Osteocyte (in vitro differentiated cells): ENCODE measurements at regions not wholly inside any gene's neighbourhood (a gene's known extent, or its start where the extent isn't known, plus 50 kb on each side); places are given as distances from the start of the nearest gene placed in this dataset.

Experiments used
- DNase-seq: peaks from one replicate; pipeline ENCODE4 v3.0.0; 2021; ENCODE audit warnings: mixed read lengths; ENCODE audit not compliant: unreplicated experiment; ENCODE audit errors: extremely low spot score
- H3K27ac Mint-ChIP-seq: one replicate; pipeline ENCODE4 v1.8.0; 2021; ENCODE audit warnings: mild to moderate bottlenecking, mixed read lengths; ENCODE audit not compliant: unreplicated experiment
- H3K27me3 Mint-ChIP-seq: one replicate; pipeline ENCODE4 v1.8.0; 2021; ENCODE audit warnings: mixed read lengths; ENCODE audit not compliant: unreplicated experiment
- H3K36me3 Mint-ChIP-seq: one replicate; pipeline ENCODE4 v1.8.0; 2021; ENCODE audit warnings: mixed read lengths; ENCODE audit not compliant: unreplicated experiment
- H3K4me1 Mint-ChIP-seq: one replicate; pipeline ENCODE4 v1.8.0; 2021; ENCODE audit warnings: mixed read lengths; ENCODE audit not compliant: unreplicated experiment
- H3K4me3 Mint-ChIP-seq: one replicate; pipeline ENCODE4 v1.8.0; 2021; ENCODE audit warnings: mild to moderate bottlenecking, moderate library complexity, mixed read lengths; ENCODE audit not compliant: unreplicated experiment
- H3K9me3 Mint-ChIP-seq: one replicate; pipeline ENCODE4 v1.8.0; 2021; ENCODE audit warnings: mixed read lengths; ENCODE audit not compliant: unreplicated experiment
- CTCF ChIP-seq: fragments of 200-600 bp; sonication (generic); IDR thresholded peaks from 2 replicates; pipeline ENCODE4 v1.5.0; 2021; ENCODE audit warnings: antibody characterized with exemption, mild to moderate bottlenecking, moderate library complexity

GRCh38 chr5:159698322-159698721, 218.0 kb upstream of the ADRA1B start:
- Mint-ChIP-seq H3K4me1 (peaks cover 1% of the 10 kb centered on the region), H3K4me3 (no peak overlapping the region), H3K9me3 (peaks cover 7% of the 10 kb centered on the region), H3K27ac (no peak overlapping the region), H3K27me3 (peaks cover 67% of the 10 kb centered on the region), H3K36me3 (no peaks in the 10 kb centered on the region)
- no peak for DNase-seq
- TF ChIP-seq CTCF: no peak

- no peaks in the 10 kb centered on the region for H3K36me3 Mint-ChIP-seq
- no peak for TF ChIP-seq CTCF
- H3K4me1 Mint-ChIP-seq: peaks cover 10% of the 10 kb centered on the region
- H3K4me3 Mint-ChIP-seq: no peak overlapping the region
- H3K9me3 Mint-ChIP-seq: no peaks in the 10 kb centered on the region
- peaks cover 67% of the 10 kb centered on the region for H3K27me3 Mint-ChIP-seq
- DNase-seq: no peak
- H3K27ac Mint-ChIP-seq: no peak overlapping the region
Measured at GRCh38 chr5:159700016-159700415, 216.3 kb upstream of the ADRA1B start.

- Mint-ChIP-seq H3K9me3 (peaks cover 2% of the 10 kb centered on the region), H3K4me1 (peaks cover 9% of the 10 kb centered on the region)
- no peak for TF ChIP-seq CTCF
Measured at GRCh38 chr5:159702301-159702700, 214.0 kb upstream of the ADRA1B start.

GRCh38 chr5:159702826-159703225, 213.5 kb upstream of the ADRA1B start:
- H3K4me1 Mint-ChIP-seq: peaks cover 9% of the 10 kb centered on the region
- H3K9me3 Mint-ChIP-seq: peaks cover 7% of the 10 kb centered on the region
- H3K36me3 Mint-ChIP-seq: no peaks in the 10 kb centered on the region
- H3K27ac Mint-ChIP-seq: no peak overlapping the region
- H3K4me3 Mint-ChIP-seq: no peak overlapping the region
- no peak for TF ChIP-seq CTCF
- peaks cover 66% of the 10 kb centered on the region for H3K27me3 Mint-ChIP-seq
- no peak for DNase-seq

More at GRCh38 chr5:159702301-159702700, 214.0 kb upstream of the ADRA1B start:
- no peak for DNase-seq
- H3K36me3 Mint-ChIP-seq: no peaks in the 10 kb centered on the region
- peaks cover 66% of the 10 kb centered on the region for H3K27me3 Mint-ChIP-seq
- no peak overlapping the region for H3K27ac Mint-ChIP-seq
- H3K4me3 Mint-ChIP-seq: no peak overlapping the region

GRCh38 chr5:159704160-159704559, 212.1 kb upstream of the ADRA1B start:
- no peaks in the 10 kb centered on the region for H3K36me3 Mint-ChIP-seq
- no peak for DNase-seq

More at GRCh38 chr5:159704160-159704559, 212.1 kb upstream of the ADRA1B start:
- H3K27me3 Mint-ChIP-seq: peaks cover 55% of the 10 kb centered on the region
- peaks cover 9% of the 10 kb centered on the region for H3K4me1 Mint-ChIP-seq
- no peak for TF ChIP-seq CTCF
- H3K27ac Mint-ChIP-seq: no peak overlapping the region
- H3K4me3 Mint-ChIP-seq: no peak overlapping the region
- H3K9me3 Mint-ChIP-seq: peaks cover 7% of the 10 kb centered on the region
